ENCODE measurements at regions not wholly inside any gene's neighbourhood (a gene's known extent, or its start where the extent isn't known, plus 50 kb on each side); places are given as distances from the start of the nearest gene placed in this dataset.

DNA sequence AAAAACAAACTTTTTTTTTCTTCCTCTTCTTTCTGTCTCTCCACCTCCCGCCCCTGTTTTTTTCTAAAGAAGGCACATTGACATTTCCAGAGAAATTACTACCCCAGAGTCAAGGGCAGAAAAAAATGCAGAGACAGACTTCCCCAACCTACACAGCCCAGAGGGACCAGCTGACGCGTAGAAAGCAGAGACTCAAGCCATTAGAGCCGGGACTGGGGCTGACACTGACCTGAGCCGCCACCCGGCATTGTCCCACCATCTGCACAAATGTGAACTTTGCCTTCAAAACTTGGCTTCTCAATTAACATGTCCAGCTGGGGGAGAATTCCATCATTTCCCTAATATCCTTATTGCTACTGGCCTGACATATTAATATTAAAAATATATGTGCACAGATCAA is 385.6 kb downstream of the NR2F2 start:
- TF ChIP-seq, protein P1, sequence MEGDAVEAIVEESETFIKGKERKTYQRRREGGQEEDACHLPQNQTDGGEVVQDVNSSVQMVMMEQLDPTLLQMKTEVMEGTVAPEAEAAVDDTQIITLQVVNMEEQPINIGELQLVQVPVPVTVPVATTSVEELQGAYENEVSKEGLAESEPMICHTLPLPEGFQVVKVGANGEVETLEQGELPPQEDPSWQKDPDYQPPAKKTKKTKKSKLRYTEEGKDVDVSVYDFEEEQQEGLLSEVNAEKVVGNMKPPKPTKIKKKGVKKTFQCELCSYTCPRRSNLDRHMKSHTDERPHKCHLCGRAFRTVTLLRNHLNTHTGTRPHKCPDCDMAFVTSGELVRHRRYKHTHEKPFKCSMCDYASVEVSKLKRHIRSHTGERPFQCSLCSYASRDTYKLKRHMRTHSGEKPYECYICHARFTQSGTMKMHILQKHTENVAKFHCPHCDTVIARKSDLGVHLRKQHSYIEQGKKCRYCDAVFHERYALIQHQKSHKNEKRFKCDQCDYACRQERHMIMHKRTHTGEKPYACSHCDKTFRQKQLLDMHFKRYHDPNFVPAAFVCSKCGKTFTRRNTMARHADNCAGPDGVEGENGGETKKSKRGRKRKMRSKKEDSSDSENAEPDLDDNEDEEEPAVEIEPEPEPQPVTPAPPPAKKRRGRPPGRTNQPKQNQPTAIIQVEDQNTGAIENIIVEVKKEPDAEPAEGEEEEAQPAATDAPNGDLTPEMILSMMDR (IDR thresholded peaks at IDR 0.05; ENCODE audit: poor library complexity, severe bottlenecking), result no peak
- ATAC-seq (ENCODE audit: low read depth), result no peak
- Histone ChIP-seq H3K9me3 (ENCODE audit: severe bottlenecking) (no peaks in the 10 kb centered on the region), H3K4me3 (ENCODE audit: severe bottlenecking) (no peak overlapping the region), H3K27me3 (ENCODE audit: insufficient read depth, poor library complexity, severe bottlenecking) (peaks cover 56% of the 10 kb centered on the region), H3K36me3 (ENCODE audit: low read depth) (no peaks in the 10 kb centered on the region), H3K27ac (ENCODE audit: poor library complexity, severe bottlenecking) (no peak overlapping the region), H3K4me1 (ENCODE audit: insufficient read depth, poor library complexity, severe bottlenecking) (no peaks in the 10 kb centered on the region)
- no peak for DNase-seq (ENCODE audit: low spot score)

DNA sequence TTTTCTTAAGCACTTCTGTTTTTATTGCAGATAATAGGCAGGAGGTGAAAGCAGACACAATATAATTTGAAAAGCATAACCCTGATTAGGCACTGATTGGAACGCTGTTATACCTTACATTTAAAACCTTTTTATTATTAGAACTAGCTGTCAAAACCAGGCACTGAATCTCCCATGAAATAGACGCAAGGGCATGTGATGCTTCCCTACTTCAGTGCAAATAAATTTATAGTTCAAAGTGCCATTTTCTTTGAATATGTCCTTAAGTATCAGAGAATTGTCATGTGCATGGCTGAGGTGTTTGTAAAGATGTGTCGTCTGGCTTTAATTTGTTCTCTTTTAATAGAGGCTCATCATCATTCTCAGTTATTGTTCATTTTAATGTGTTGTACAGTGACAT is 386.0 kb downstream of the NR2F2 start:
- no peak for DNase-seq (ENCODE audit: low spot score)
- peaks cover 56% of the 10 kb centered on the region for H3K27me3 ChIP-seq (ENCODE audit: insufficient read depth, poor library complexity, severe bottlenecking)
- TF ChIP-seq, protein P1 (IDR thresholded peaks at IDR 0.05; ENCODE audit: poor library complexity, severe bottlenecking), result no peak
- no peaks in the 10 kb centered on the region for H3K9me3 ChIP-seq (ENCODE audit: severe bottlenecking)
- no peaks in the 10 kb centered on the region for H3K36me3 ChIP-seq (ENCODE audit: low read depth)
- no peak overlapping the region for H3K4me3 ChIP-seq (ENCODE audit: severe bottlenecking)
- no peaks in the 10 kb centered on the region for H3K4me1 ChIP-seq (ENCODE audit: insufficient read depth, poor library complexity, severe bottlenecking)
- H3K27ac ChIP-seq (ENCODE audit: poor library complexity, severe bottlenecking), result no peak overlapping the region
- ATAC-seq (ENCODE audit: low read depth), result no peak

DNA sequence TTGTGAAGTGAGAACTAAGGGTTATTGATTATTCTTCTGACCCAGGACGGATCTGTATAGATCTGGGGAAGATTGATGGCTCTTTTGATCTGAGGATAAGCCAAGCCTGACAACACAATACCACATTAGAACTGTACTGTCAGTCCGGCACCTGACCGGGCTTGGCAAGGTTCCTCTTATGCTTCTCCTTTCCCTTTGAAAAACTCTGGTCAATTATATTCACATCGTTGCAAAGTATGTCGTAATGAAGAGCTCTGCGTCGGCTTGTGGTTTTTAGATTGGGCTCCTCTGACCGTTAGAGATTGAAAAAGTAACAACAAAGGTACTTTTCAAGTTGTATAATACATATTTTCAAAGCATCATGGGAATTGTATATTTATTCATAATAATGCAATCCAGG is 389.8 kb downstream of the NR2F2 start:
- ATAC-seq (ENCODE audit: low read depth) (no peak), DNase-seq (ENCODE audit: low spot score) (no peak)
- H3K4me3 ChIP-seq (ENCODE audit: severe bottlenecking), result no peak overlapping the region
- H3K27me3 ChIP-seq (ENCODE audit: insufficient read depth, poor library complexity, severe bottlenecking), result peaks cover 65% of the 10 kb centered on the region
- no peaks in the 10 kb centered on the region for H3K4me1 ChIP-seq (ENCODE audit: insufficient read depth, poor library complexity, severe bottlenecking)
- H3K9me3 ChIP-seq (ENCODE audit: severe bottlenecking), result no peaks in the 10 kb centered on the region
- TF ChIP-seq, protein P1 (IDR thresholded peaks at IDR 0.05; ENCODE audit: poor library complexity, severe bottlenecking), result no peak
- H3K27ac ChIP-seq (ENCODE audit: poor library complexity, severe bottlenecking), result no peak overlapping the region
- H3K36me3 ChIP-seq (ENCODE audit: low read depth), result no peaks in the 10 kb centered on the region

DNA sequence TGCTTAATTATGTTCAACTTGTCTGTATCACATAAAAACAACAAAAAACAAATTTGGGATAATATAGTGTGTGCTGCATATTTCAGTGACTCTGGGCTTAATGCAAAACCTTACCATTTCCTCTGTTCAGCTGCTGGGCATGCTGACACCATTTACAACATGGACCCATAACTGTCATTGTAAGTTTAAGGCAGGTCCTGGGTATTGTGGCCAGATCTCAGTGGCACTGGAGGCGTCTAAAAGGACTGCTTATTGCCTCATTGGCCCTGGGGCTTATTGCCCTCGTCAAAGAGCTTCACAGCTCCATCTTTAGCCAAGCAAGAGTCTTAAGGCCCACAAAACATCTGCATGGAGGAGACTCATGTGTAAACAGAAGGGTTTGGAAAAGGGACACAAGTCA is 390.2 kb downstream of the NR2F2 start:
- no peaks in the 10 kb centered on the region for H3K36me3 ChIP-seq (ENCODE audit: low read depth)
- H3K9me3 ChIP-seq (ENCODE audit: severe bottlenecking), result no peaks in the 10 kb centered on the region
- ATAC-seq (ENCODE audit: low read depth), result no peak

DNA sequence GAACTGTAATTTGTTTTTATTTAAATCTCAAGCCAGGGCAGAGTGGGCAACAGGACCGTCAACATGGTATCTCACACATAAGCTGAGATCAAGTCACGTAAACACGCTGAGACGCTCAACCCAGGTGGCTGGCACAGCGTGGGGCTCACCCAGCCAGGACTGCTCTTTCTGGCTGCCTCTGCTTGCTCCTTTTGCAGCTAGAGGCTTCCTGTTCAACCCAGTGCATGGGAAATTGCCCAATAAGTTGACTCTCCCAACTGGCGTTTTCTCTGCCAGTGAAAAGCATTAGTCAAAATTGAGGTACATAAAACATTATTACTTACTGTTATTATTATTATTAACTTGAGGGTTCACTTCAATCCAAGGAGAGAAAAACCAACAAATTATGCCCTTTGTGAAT is 398.1 kb downstream of the NR2F2 start:
- DNase-seq (ENCODE audit: low spot score), result no peak
- peaks cover 51% of the 10 kb centered on the region for H3K27me3 ChIP-seq (ENCODE audit: insufficient read depth, poor library complexity, severe bottlenecking)
- no peaks in the 10 kb centered on the region for H3K9me3 ChIP-seq (ENCODE audit: severe bottlenecking)
- H3K4me3 ChIP-seq (ENCODE audit: severe bottlenecking), result no peak overlapping the region
- no peak overlapping the region for H3K27ac ChIP-seq (ENCODE audit: poor library complexity, severe bottlenecking)
- H3K4me1 ChIP-seq (ENCODE audit: insufficient read depth, poor library complexity, severe bottlenecking), result no peaks in the 10 kb centered on the region
- TF ChIP-seq, protein P1 (IDR thresholded peaks at IDR 0.05; ENCODE audit: poor library complexity, severe bottlenecking), result no peak
- no peaks in the 10 kb centered on the region for H3K36me3 ChIP-seq (ENCODE audit: low read depth)
- no peak for ATAC-seq (ENCODE audit: low read depth)

More for the DNA sequence above, 390.2 kb downstream of the NR2F2 start:
- TF ChIP-seq, protein P1 (IDR thresholded peaks at IDR 0.05; ENCODE audit: poor library complexity, severe bottlenecking), result no peak
- Histone ChIP-seq H3K27ac (ENCODE audit: poor library complexity, severe bottlenecking) (no peak overlapping the region), H3K4me1 (ENCODE audit: insufficient read depth, poor library complexity, severe bottlenecking) (no peaks in the 10 kb centered on the region), H3K4me3 (ENCODE audit: severe bottlenecking) (no peak overlapping the region), H3K27me3 (ENCODE audit: insufficient read depth, poor library complexity, severe bottlenecking) (peaks cover 64% of the 10 kb centered on the region)
- DNase-seq (ENCODE audit: low spot score), result no peak
